GM12874 (cell line): ENCODE measurements at regions not wholly inside any gene's neighbourhood (a gene's known extent, or its start where the extent isn't known, plus 50 kb on each side); places are given as distances from the start of the nearest gene placed in this dataset.

Source experiments
- CTCF ChIP-seq: IDR thresholded peaks from 2 replicates; pipeline ENCODE4 v1.5.1; 2011; ENCODE audit warnings: low read depth, mild to moderate bottlenecking, control low read depth, low read length, moderate library complexity; ENCODE audit not compliant: insufficient read depth

GRCh38 chr14:95381726-95382125 lies 62.0 kb upstream of the CLMN start:
- TF ChIP-seq CTCF, result no peak

GRCh38 chr14:95380350-95381042 lies 60.8 kb upstream of the CLMN start:
- no peak for TF ChIP-seq CTCF

- TF ChIP-seq CTCF, result no peak
Observed at GRCh38 chr14:95379634-95380033, 59.9 kb upstream of the CLMN start.

- no peak for TF ChIP-seq CTCF
Observed at GRCh38 chr14:95375539-95376109, 55.9 kb upstream of the CLMN start.

DNA sequence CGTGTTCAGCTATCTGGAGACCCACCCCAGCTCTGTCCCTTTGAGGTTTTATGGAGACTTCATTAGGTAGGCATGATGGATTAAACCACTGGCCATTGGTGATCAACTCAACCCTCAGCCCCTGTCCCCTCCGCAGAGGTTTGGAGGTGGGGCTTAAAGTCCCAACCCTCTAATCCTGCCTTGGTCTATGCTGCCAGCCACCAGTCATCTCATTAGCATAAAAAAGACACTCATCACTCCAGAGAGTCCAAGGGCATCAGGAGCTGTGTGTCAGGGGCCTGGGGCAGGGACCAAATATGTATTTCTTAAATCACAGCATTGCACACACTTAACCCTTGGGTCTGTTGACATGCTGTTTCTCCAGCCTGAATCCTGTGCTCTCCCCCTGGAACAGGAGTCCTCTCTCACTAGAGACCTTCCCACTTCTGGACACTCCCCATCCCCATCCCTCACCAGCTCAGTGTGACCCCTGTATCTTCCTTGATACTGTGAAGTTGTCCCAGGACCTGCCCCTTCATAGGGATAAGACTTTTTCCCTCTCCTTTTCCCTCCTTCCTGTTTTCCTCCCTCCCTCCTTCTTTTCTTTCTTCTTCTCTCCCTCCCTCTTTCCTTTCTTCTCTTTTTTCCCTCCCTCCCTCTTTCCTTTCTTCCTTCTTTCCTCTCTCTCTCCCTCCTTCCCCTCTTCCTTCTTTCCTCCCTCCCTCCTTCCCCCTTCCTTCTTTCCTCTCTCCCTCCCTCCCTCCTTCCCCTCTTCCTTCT lies 54.7 kb upstream of the CLMN start:
- TF ChIP-seq CTCF, result no peak

DNA sequence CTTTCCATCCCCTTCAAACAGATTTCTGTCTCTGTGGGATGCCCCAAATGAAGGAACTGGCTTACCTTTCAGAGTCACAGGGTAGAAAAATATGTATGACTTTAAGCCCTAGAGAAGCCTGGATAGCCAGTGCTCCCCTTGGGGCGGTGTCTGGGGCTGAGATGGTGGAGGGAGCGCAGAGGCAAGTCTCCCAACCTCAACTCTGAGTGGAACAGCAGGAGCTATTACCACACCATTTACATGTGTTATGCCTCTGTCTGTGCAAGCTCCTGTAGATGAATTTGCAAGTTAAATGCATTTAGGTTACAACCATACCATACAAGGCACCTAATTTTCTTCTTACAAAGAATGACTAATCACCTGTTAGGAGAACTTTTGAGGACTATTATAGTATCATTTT lies 50.4 kb upstream of the CLMN start:
- TF ChIP-seq CTCF, result no peak
